ENCODE measurements at regions not wholly inside any gene's neighbourhood (a gene's known extent, or its start where the extent isn't known, plus 50 kb on each side); places are given as distances from the start of the nearest gene placed in this dataset.

DNA sequence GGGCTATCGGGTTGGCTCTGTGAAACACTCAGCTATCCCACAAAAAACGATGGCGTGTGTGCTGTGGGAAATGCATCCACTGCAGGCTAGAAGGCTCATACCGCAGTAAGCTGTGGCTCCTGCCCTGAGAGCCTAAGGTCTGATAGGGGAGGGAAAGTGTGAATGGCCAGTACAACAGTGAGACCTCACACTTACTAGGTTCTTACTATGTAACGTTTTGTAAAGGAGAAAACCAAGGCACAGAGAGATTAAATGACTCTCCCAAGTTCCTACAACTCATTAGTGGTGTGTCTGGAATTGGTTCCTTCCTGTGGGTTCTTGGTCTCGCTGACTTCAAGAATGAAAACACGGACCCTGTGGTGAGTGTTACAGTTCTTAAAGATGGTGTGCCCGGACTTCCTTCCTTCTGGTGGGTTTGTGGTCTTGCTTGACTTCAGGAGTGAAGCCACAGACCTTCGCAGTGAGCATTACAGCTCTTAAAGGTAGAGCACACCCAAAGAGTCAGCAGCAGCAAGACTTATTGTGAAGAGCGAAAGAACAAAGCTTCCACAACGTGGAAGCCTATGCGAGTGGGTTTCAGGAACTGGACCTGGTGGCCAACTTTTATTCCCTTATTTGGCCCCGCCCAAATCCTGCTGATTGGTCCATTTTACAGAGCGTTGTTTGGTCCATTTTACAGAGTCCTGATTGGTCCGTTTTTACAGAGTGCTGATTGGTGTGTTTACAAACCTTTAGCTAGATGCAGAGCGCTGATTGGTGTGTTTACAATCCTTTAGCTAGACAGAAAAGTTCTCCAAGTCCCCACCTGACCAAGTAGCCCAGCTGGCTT is 161.7 kb downstream of the POLR2M start:
- Histone ChIP-seq H3K4me3 (no peak overlapping the region), H3K36me3 (replicated peaks in 1 of 2; ENCODE audit: insufficient read depth in 1 of 2, low read depth in 2 of 2) (no peaks in the 10 kb centered on the region), H3K9me3 (no peaks in the 10 kb centered on the region), H3K27me3 (no peaks in the 10 kb centered on the region), H3K27ac (no peak overlapping the region), H3K4me1 (no peaks in the 10 kb centered on the region)
- TF ChIP-seq, protein P1, sequence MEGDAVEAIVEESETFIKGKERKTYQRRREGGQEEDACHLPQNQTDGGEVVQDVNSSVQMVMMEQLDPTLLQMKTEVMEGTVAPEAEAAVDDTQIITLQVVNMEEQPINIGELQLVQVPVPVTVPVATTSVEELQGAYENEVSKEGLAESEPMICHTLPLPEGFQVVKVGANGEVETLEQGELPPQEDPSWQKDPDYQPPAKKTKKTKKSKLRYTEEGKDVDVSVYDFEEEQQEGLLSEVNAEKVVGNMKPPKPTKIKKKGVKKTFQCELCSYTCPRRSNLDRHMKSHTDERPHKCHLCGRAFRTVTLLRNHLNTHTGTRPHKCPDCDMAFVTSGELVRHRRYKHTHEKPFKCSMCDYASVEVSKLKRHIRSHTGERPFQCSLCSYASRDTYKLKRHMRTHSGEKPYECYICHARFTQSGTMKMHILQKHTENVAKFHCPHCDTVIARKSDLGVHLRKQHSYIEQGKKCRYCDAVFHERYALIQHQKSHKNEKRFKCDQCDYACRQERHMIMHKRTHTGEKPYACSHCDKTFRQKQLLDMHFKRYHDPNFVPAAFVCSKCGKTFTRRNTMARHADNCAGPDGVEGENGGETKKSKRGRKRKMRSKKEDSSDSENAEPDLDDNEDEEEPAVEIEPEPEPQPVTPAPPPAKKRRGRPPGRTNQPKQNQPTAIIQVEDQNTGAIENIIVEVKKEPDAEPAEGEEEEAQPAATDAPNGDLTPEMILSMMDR (IDR thresholded peaks at IDR 0.05), result no peak
- TF ChIP-seq POLR2A (IDR thresholded peaks at IDR 0.05), result no peak
- no peak for ATAC-seq
- no peak for DNase-seq
- WGBS, 2 donors, result 68 to 73% methylated on average over 16 of the region's 16 CpGs
- intact Hi-C loops (cut with DNase I), result loop anchor here (10.0 kb wide), 3 partner anchors 123 to 207 kb away; no protein-coding TSS in a partner anchor

DNA sequence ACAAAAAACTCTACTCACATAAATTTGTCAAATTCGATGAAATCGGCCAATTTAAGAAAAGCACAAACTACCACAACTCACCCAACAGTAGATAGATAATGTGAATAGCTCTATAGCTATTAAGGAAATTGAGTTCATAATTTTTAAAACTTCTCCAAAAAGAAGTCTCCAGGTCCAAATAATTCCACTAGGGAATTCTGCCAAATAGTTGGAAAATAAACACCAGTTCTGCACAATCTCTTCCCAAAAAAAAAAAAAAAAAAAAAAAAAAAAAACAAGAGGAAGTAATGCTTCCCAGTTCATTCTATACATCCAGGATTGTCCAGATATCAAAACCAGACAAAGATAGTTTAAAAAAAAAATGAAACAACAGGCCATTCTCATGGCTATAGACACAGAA is 164.2 kb downstream of the POLR2M start:
- Histone ChIP-seq H3K4me1 (no peaks in the 10 kb centered on the region), H3K27me3 (no peaks in the 10 kb centered on the region), H3K9me3 (no peaks in the 10 kb centered on the region), H3K36me3 (replicated peaks in 1 of 2; ENCODE audit: insufficient read depth in 1 of 2, low read depth in 2 of 2) (no peaks in the 10 kb centered on the region), H3K27ac (no peak overlapping the region), H3K4me3 (no peak overlapping the region)
- TF ChIP-seq, protein P1 (IDR thresholded peaks at IDR 0.05), result no peak
- TF ChIP-seq POLR2A (IDR thresholded peaks at IDR 0.05), result no peak
- no peak for ATAC-seq
- 82 to 92% methylated on average over 2 of the region's 2 CpGs for WGBS, 2 donors
- intact Hi-C loops (cut with DNase I), result no loop called here
- no peak for DNase-seq

DNA sequence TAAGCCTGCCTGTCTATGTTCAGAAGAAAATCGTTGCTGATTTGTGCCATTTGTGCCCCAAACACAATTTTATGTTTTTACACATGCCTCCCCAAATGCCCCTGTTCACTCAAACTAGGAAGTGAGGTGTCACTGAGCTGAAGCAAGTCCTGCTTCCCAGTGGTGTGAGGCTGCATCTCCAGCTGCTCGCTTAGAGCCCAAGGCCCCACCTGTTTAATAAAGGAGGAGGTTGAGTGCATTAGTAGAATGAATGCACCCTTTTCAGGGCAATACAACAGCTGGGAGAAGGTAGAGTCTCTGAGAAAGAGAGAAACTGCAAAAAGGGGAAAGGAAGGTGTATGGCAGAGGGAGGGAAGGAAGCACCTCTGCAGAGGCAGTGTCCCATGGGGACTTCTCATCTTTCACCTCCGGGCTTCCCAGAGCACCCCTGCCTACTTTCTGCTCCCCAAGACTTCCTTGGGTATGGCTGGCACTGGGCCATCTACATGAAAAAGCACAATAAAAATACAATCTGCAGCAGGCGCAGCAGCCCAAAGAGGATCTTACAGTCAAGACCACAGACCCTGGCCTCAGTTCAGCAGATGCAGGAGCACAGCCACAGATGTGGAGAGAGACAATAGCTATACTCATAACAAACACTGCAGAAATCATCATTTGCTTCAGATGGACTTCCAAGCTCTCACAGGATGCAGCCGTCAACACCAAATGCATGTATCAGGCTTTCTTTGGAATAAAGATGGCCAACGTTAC is 165.9 kb downstream of the POLR2M start:
- no peaks in the 10 kb centered on the region for H3K9me3 ChIP-seq
- no peaks in the 10 kb centered on the region for H3K36me3 ChIP-seq (replicated peaks in 1 of 2; ENCODE audit: insufficient read depth in 1 of 2, low read depth in 2 of 2)
- TF ChIP-seq, protein P1 (IDR thresholded peaks at IDR 0.05), result no peak
- TF ChIP-seq POLR2A (IDR thresholded peaks at IDR 0.05), result no peak
- WGBS, 2 donors, result 65 to 69% methylated on average over 6 of the region's 6 CpGs
- no peak overlapping the region for H3K27ac ChIP-seq
- DNase-seq, result no peak
- no peaks in the 10 kb centered on the region for H3K27me3 ChIP-seq
- no peak overlapping the region for H3K4me3 ChIP-seq
- intact Hi-C loops (cut with DNase I), result no loop called here
- ATAC-seq, result no peak
- H3K4me1 ChIP-seq, result no peaks in the 10 kb centered on the region

DNA sequence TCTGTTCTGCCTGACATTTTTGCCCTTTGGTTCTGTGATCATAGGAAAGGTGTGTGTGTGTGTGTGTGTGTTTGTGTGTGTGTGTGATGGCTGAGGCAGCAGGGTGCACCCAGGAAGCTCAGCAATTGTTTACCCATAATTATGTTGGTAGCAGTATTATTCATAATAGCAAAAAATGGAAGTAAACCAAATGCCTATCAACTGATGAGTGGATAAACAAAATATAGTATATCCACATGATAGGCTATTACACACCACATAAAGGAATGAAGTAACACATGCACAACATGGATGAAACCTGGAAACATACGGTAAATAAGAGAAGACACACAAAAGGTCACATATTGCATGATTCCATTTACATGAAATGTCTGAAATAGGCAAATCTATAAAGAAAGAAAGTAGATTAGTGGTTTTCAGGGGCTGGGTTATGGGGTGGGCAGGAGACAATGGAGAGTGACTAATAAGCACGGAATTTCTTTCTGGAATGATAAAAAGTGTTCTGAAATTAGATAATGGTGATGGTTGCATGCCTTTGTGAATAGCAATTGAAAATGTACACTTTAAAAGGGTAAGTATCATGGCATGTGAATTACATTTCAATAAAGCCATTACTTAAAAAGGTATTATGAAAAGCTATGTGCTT is 167.2 kb downstream of the POLR2M start:
- Histone ChIP-seq H3K4me1 (no peaks in the 10 kb centered on the region), H3K4me3 (no peak overlapping the region), H3K27ac (no peak overlapping the region), H3K36me3 (replicated peaks in 1 of 2; ENCODE audit: insufficient read depth in 1 of 2, low read depth in 2 of 2) (no peaks in the 10 kb centered on the region), H3K9me3 (no peaks in the 10 kb centered on the region), H3K27me3 (no peaks in the 10 kb centered on the region)
- ATAC-seq (no peak), DNase-seq (no peak)
- 79 to 91% methylated on average over 2 of the region's 2 CpGs for WGBS, 2 donors
- TF ChIP-seq, protein P1 (IDR thresholded peaks at IDR 0.05), result no peak
- TF ChIP-seq POLR2A (IDR thresholded peaks at IDR 0.05), result no peak
- intact Hi-C loops (cut with DNase I), result no loop called here
